ENCODE measurements at regions not wholly inside any gene's neighbourhood (a gene's known extent, or its start where the extent isn't known, plus 50 kb on each side); places are given as distances from the start of the nearest gene placed in this dataset.
"Not testable (repeated sequence)": the region's sequence is repeated elsewhere in the genome, so short reads cannot be mapped to it uniquely, and the experiment has no call there.

GRCh38 chr2:111313711-111314110, 193.0 kb downstream of the BCL2L11 start:
- not testable (repeated sequence) for H3K79me1 ChIP-seq (ENCODE audit: low read depth, low read length); H3K9me3 ChIP-seq (replicated peaks in 1 of 2; ENCODE audit: control insufficient read depth in 2 of 2, insufficient read depth in 1 of 2, low read depth in 1 of 2, low read length in 2 of 2); H2BK120ac ChIP-seq (ENCODE audit: low read depth, low read length); H2AFZ ChIP-seq (ENCODE audit: low read length); H4K8ac ChIP-seq (ENCODE audit: low read depth, low read length); H3K4me3 ChIP-seq (ENCODE audit: low read length in 2 of 2); H2AK5ac ChIP-seq (ENCODE audit: low read depth, low read length); H2BK5ac ChIP-seq (ENCODE audit: low read length); H3K9ac ChIP-seq (ENCODE audit: low read depth, low read length, poor library complexity); H3K36me3 ChIP-seq (replicated peaks in 1 of 2; ENCODE audit: control insufficient read depth in 2 of 2, insufficient read depth in 2 of 2, low read length in 2 of 2); H4K91ac ChIP-seq (ENCODE audit: low read depth, low read length, poor library complexity); H2BK15ac ChIP-seq (ENCODE audit: low read length); H3K18ac ChIP-seq (ENCODE audit: low read length); H3K27ac ChIP-seq (replicated peaks; ENCODE audit: low read length); H3K27me3 ChIP-seq (ENCODE audit: control insufficient read depth in 3 of 3, insufficient read depth in 3 of 3, low read depth in 1 of 3, low read length in 3 of 3); H3K4me2 ChIP-seq (ENCODE audit: insufficient read depth, low read length, poor library complexity, severe bottlenecking); H3K4me1 ChIP-seq (ENCODE audit: control insufficient read depth in 2 of 2, insufficient read depth in 1 of 2, low read depth in 1 of 2, low read length in 2 of 2); DNase-seq (ENCODE audit: low spot score); H3K4ac ChIP-seq (ENCODE audit: low read length); H3K23ac ChIP-seq (ENCODE audit: low read depth, low read length, poor library complexity); H2BK12ac ChIP-seq (ENCODE audit: low read length); H3K14ac ChIP-seq (ENCODE audit: low read length)
- WGBS, 2 donors (ENCODE audit: extremely low coverage in 2 of 2, insufficient read length in 2 of 2, insufficient replicate concordance in 1 of 2): no CpG with 5 or more reads among the region's 3 CpGs

GRCh38 chr2:111315188-111315917, 194.6 kb downstream of the BCL2L11 start:
- no CpG with 5 or more reads among the region's 13 CpGs for WGBS, 2 donors (ENCODE audit: extremely low coverage in 2 of 2, insufficient read length in 2 of 2, insufficient replicate concordance in 1 of 2)
- H2AFZ ChIP-seq (ENCODE audit: low read length); H3K4ac ChIP-seq (ENCODE audit: low read length); H4K8ac ChIP-seq (ENCODE audit: low read depth, low read length); H3K9ac ChIP-seq (ENCODE audit: low read depth, low read length, poor library complexity); H3K14ac ChIP-seq (ENCODE audit: low read length); H3K4me1 ChIP-seq (ENCODE audit: control insufficient read depth in 2 of 2, insufficient read depth in 1 of 2, low read depth in 1 of 2, low read length in 2 of 2); H3K18ac ChIP-seq (ENCODE audit: low read length); H2BK120ac ChIP-seq (ENCODE audit: low read depth, low read length); H3K4me2 ChIP-seq (ENCODE audit: insufficient read depth, low read length, poor library complexity, severe bottlenecking); H2BK15ac ChIP-seq (ENCODE audit: low read length); H3K23ac ChIP-seq (ENCODE audit: low read depth, low read length, poor library complexity); H3K27ac ChIP-seq (replicated peaks; ENCODE audit: low read length); H4K91ac ChIP-seq (ENCODE audit: low read depth, low read length, poor library complexity); H2BK12ac ChIP-seq (ENCODE audit: low read length); H3K79me1 ChIP-seq (ENCODE audit: low read depth, low read length); H2AK5ac ChIP-seq (ENCODE audit: low read depth, low read length); H3K36me3 ChIP-seq (replicated peaks in 1 of 2; ENCODE audit: control insufficient read depth in 2 of 2, insufficient read depth in 2 of 2, low read length in 2 of 2); DNase-seq (ENCODE audit: low spot score); H2BK5ac ChIP-seq (ENCODE audit: low read length); H3K27me3 ChIP-seq (ENCODE audit: control insufficient read depth in 3 of 3, insufficient read depth in 3 of 3, low read depth in 1 of 3, low read length in 3 of 3); H3K4me3 ChIP-seq (ENCODE audit: low read length in 2 of 2); H3K9me3 ChIP-seq (replicated peaks in 1 of 2; ENCODE audit: control insufficient read depth in 2 of 2, insufficient read depth in 1 of 2, low read depth in 1 of 2, low read length in 2 of 2): not testable (repeated sequence)

GRCh38 chr2:111316221-111316741, 195.6 kb downstream of the BCL2L11 start:
- not testable (repeated sequence) for H3K79me1 ChIP-seq (ENCODE audit: low read depth, low read length); H3K9me3 ChIP-seq (replicated peaks in 1 of 2; ENCODE audit: control insufficient read depth in 2 of 2, insufficient read depth in 1 of 2, low read depth in 1 of 2, low read length in 2 of 2); H2BK12ac ChIP-seq (ENCODE audit: low read length); H3K4ac ChIP-seq (ENCODE audit: low read length); H3K36me3 ChIP-seq (replicated peaks in 1 of 2; ENCODE audit: control insufficient read depth in 2 of 2, insufficient read depth in 2 of 2, low read length in 2 of 2); H3K27me3 ChIP-seq (ENCODE audit: control insufficient read depth in 3 of 3, insufficient read depth in 3 of 3, low read depth in 1 of 3, low read length in 3 of 3); H4K8ac ChIP-seq (ENCODE audit: low read depth, low read length); H3K4me1 ChIP-seq (ENCODE audit: control insufficient read depth in 2 of 2, insufficient read depth in 1 of 2, low read depth in 1 of 2, low read length in 2 of 2); H2BK5ac ChIP-seq (ENCODE audit: low read length); H3K18ac ChIP-seq (ENCODE audit: low read length); H2AK5ac ChIP-seq (ENCODE audit: low read depth, low read length); DNase-seq (ENCODE audit: low spot score); H3K9ac ChIP-seq (ENCODE audit: low read depth, low read length, poor library complexity); H3K14ac ChIP-seq (ENCODE audit: low read length); H3K4me2 ChIP-seq (ENCODE audit: insufficient read depth, low read length, poor library complexity, severe bottlenecking); H4K91ac ChIP-seq (ENCODE audit: low read depth, low read length, poor library complexity); H2BK120ac ChIP-seq (ENCODE audit: low read depth, low read length); H3K27ac ChIP-seq (replicated peaks; ENCODE audit: low read length); H2AFZ ChIP-seq (ENCODE audit: low read length); H3K4me3 ChIP-seq (ENCODE audit: low read length in 2 of 2); H3K23ac ChIP-seq (ENCODE audit: low read depth, low read length, poor library complexity); H2BK15ac ChIP-seq (ENCODE audit: low read length)
- no CpG with 5 or more reads among the region's 9 CpGs for WGBS, 2 donors (ENCODE audit: extremely low coverage in 2 of 2, insufficient read length in 2 of 2, insufficient replicate concordance in 1 of 2)

- not testable (repeated sequence) for H3K27ac ChIP-seq (replicated peaks; ENCODE audit: low read length); H3K9me3 ChIP-seq (replicated peaks in 1 of 2; ENCODE audit: control insufficient read depth in 2 of 2, insufficient read depth in 1 of 2, low read depth in 1 of 2, low read length in 2 of 2); H2AK5ac ChIP-seq (ENCODE audit: low read depth, low read length); H4K91ac ChIP-seq (ENCODE audit: low read depth, low read length, poor library complexity); DNase-seq (ENCODE audit: low spot score); H3K4me1 ChIP-seq (ENCODE audit: control insufficient read depth in 2 of 2, insufficient read depth in 1 of 2, low read depth in 1 of 2, low read length in 2 of 2); H2BK120ac ChIP-seq (ENCODE audit: low read depth, low read length); H3K23ac ChIP-seq (ENCODE audit: low read depth, low read length, poor library complexity); H3K14ac ChIP-seq (ENCODE audit: low read length); H2BK15ac ChIP-seq (ENCODE audit: low read length); H3K18ac ChIP-seq (ENCODE audit: low read length); H3K27me3 ChIP-seq (ENCODE audit: control insufficient read depth in 3 of 3, insufficient read depth in 3 of 3, low read depth in 1 of 3, low read length in 3 of 3); H3K36me3 ChIP-seq (replicated peaks in 1 of 2; ENCODE audit: control insufficient read depth in 2 of 2, insufficient read depth in 2 of 2, low read length in 2 of 2); H3K4me2 ChIP-seq (ENCODE audit: insufficient read depth, low read length, poor library complexity, severe bottlenecking); H3K4ac ChIP-seq (ENCODE audit: low read length); H2AFZ ChIP-seq (ENCODE audit: low read length); H3K4me3 ChIP-seq (ENCODE audit: low read length in 2 of 2); H3K79me1 ChIP-seq (ENCODE audit: low read depth, low read length); H2BK5ac ChIP-seq (ENCODE audit: low read length); H2BK12ac ChIP-seq (ENCODE audit: low read length); H4K8ac ChIP-seq (ENCODE audit: low read depth, low read length); H3K9ac ChIP-seq (ENCODE audit: low read depth, low read length, poor library complexity)
- WGBS, 2 donors (ENCODE audit: extremely low coverage in 2 of 2, insufficient read length in 2 of 2, insufficient replicate concordance in 1 of 2): no CpG with 5 or more reads among the region's 2 CpGs
These were observed 196.3 kb downstream of the BCL2L11 start for GRCh38 chr2:111316881-111317549.

Measured in neuronal stem cell (in vitro differentiated cells).